ENCODE measurements at regions not wholly inside any gene's neighbourhood (a gene's known extent, or its start where the extent isn't known, plus 50 kb on each side); places are given as distances from the start of the nearest gene placed in this dataset.
"Not testable (repeated sequence)": the region's sequence is repeated elsewhere in the genome, so short reads cannot be mapped to it uniquely, and the experiment has no call there.

DNA sequence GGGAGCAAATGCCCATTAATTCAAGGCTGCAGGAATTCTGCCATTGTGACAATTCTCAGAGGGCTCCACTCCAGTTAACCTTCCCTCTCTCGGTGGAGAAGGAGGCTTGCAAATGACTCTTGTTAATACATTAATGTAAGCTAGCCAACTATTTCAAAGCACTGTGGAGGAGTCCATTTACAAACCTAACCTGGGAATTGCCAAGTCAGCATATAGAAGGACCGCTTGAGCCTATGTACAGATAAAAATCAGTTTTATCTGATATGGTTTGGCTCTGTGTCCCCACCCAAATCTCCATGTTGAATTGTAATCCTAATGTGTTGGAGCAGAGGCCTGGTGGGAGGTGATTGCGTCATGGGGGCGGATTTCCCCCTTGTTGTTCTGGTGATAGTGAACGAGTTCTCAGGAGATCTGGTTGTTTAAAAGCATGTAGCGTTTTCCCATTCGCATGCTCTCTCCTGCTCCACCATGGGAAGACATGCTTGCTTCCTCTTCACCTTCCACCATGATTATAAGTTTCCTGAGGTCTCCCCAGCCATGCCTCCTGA lies 366.7 kb downstream of the LRATD1 start:
- no peaks in the 10 kb centered on the region for H3K4me1 ChIP-seq (ENCODE audit: control insufficient read depth in 4 of 4, insufficient read depth in 4 of 4, low read length in 3 of 4)
- no peak for DNase-seq (ENCODE audit: low spot score)
- 82% methylated on average over 7 of the region's 7 CpGs for WGBS
- H3K36me3 ChIP-seq (ENCODE audit: control insufficient read depth in 4 of 4, insufficient read depth in 3 of 4, low read depth in 1 of 4, low read length in 3 of 4): no peaks in the 10 kb centered on the region
- TF ChIP-seq GABPA (IDR thresholded peaks at IDR 0.05 in 1 of 2, conservative IDR thresholded peaks at IDR 0.05 in 1 of 2) (no peak), YY1 (IDR thresholded peaks at IDR 0.05) (no peak), NR2F2 (IDR thresholded peaks at IDR 0.05) (no peak), SP1 (IDR thresholded peaks at IDR 0.05) (no peak), FOXA2 (IDR thresholded peaks at IDR 0.05) (no peak), JUND (IDR thresholded peaks at IDR 0.05) (no peak), EGR1 (IDR thresholded peaks at IDR 0.05; ENCODE audit: low read depth in 2 of 2) (no peak), HNF4G (IDR thresholded peaks at IDR 0.05) (no peak), RXRA (IDR thresholded peaks at IDR 0.05) (no peak), TAF1 (conservative IDR thresholded peaks at IDR 0.05) (no peak), HNF4A (conservative IDR thresholded peaks at IDR 0.05) (no peak), RAD21 (IDR thresholded peaks at IDR 0.05) (no peak), FOXA1 (IDR thresholded peaks at IDR 0.05) (no peak)
- TF ChIP-seq, protein P1, sequence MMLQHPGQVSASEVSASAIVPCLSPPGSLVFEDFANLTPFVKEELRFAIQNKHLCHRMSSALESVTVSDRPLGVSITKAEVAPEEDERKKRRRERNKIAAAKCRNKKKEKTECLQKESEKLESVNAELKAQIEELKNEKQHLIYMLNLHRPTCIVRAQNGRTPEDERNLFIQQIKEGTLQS (IDR thresholded peaks at IDR 0.05): no peak
- TF ChIP-seq, protein P2, sequence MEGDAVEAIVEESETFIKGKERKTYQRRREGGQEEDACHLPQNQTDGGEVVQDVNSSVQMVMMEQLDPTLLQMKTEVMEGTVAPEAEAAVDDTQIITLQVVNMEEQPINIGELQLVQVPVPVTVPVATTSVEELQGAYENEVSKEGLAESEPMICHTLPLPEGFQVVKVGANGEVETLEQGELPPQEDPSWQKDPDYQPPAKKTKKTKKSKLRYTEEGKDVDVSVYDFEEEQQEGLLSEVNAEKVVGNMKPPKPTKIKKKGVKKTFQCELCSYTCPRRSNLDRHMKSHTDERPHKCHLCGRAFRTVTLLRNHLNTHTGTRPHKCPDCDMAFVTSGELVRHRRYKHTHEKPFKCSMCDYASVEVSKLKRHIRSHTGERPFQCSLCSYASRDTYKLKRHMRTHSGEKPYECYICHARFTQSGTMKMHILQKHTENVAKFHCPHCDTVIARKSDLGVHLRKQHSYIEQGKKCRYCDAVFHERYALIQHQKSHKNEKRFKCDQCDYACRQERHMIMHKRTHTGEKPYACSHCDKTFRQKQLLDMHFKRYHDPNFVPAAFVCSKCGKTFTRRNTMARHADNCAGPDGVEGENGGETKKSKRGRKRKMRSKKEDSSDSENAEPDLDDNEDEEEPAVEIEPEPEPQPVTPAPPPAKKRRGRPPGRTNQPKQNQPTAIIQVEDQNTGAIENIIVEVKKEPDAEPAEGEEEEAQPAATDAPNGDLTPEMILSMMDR (IDR thresholded peaks at IDR 0.05; ENCODE audit: low read depth, low read length, missing input control): no peak
- TF ChIP-seq, protein P3, sequence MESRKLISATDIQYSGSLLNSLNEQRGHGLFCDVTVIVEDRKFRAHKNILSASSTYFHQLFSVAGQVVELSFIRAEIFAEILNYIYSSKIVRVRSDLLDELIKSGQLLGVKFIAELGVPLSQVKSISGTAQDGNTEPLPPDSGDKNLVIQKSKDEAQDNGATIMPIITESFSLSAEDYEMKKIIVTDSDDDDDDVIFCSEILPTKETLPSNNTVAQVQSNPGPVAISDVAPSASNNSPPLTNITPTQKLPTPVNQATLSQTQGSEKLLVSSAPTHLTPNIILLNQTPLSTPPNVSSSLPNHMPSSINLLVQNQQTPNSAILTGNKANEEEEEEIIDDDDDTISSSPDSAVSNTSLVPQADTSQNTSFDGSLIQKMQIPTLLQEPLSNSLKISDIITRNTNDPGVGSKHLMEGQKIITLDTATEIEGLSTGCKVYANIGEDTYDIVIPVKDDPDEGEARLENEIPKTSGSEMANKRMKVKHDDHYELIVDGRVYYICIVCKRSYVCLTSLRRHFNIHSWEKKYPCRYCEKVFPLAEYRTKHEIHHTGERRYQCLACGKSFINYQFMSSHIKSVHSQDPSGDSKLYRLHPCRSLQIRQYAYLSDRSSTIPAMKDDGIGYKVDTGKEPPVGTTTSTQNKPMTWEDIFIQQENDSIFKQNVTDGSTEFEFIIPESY (IDR thresholded peaks at IDR 0.05): no peak
- TF ChIP-seq, protein P4, sequence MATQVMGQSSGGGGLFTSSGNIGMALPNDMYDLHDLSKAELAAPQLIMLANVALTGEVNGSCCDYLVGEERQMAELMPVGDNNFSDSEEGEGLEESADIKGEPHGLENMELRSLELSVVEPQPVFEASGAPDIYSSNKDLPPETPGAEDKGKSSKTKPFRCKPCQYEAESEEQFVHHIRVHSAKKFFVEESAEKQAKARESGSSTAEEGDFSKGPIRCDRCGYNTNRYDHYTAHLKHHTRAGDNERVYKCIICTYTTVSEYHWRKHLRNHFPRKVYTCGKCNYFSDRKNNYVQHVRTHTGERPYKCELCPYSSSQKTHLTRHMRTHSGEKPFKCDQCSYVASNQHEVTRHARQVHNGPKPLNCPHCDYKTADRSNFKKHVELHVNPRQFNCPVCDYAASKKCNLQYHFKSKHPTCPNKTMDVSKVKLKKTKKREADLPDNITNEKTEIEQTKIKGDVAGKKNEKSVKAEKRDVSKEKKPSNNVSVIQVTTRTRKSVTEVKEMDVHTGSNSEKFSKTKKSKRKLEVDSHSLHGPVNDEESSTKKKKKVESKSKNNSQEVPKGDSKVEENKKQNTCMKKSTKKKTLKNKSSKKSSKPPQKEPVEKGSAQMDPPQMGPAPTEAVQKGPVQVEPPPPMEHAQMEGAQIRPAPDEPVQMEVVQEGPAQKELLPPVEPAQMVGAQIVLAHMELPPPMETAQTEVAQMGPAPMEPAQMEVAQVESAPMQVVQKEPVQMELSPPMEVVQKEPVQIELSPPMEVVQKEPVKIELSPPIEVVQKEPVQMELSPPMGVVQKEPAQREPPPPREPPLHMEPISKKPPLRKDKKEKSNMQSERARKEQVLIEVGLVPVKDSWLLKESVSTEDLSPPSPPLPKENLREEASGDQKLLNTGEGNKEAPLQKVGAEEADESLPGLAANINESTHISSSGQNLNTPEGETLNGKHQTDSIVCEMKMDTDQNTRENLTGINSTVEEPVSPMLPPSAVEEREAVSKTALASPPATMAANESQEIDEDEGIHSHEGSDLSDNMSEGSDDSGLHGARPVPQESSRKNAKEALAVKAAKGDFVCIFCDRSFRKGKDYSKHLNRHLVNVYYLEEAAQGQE (IDR thresholded peaks at IDR 0.05): no peak
- TF ChIP-seq, protein P5, sequence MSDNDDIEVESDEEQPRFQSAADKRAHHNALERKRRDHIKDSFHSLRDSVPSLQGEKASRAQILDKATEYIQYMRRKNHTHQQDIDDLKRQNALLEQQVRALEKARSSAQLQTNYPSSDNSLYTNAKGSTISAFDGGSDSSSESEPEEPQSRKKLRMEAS (IDR thresholded peaks at IDR 0.05): no peak
- no peak overlapping the region for H3K27ac ChIP-seq (ENCODE audit: low read depth in 1 of 2, low read length in 2 of 2)
- no peaks in the 10 kb centered on the region for H3K27me3 ChIP-seq (ENCODE audit: control insufficient read depth in 4 of 4, insufficient read depth in 4 of 4, low read length in 3 of 4)
- H3K9ac ChIP-seq (ENCODE audit: low read depth in 1 of 2, low read length in 2 of 2): no peak overlapping the region
- H3K4me3 ChIP-seq (ENCODE audit: low read depth in 1 of 3, low read length in 3 of 3): no peak overlapping the region
- H3K9me3 ChIP-seq (ENCODE audit: control insufficient read depth in 4 of 4, low read length in 3 of 4): no peaks in the 10 kb centered on the region

DNA sequence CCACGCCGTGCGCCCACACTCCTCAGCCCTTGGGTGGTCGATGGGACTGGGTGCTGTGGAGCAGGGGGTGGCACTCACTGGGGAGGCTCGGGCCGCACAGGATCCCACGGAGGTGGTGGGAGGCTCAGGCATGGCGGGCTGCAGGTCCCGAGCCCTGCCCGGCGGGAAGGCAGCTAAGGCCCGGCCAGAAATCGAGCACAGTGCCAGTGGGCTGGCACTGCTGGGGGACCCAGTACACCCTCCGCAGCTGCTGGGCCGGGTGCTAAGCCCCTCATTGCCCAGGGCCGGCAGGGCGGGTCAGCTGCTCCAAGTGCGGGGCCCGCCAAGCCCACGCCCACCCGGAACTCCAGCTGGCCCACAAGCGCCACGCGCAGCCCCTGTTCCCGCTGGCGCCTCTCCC lies 370.0 kb downstream of the LRATD1 start:
- H3K4me1 ChIP-seq (ENCODE audit: control insufficient read depth in 4 of 4, insufficient read depth in 4 of 4, low read length in 3 of 4); H3K36me3 ChIP-seq (ENCODE audit: control insufficient read depth in 4 of 4, insufficient read depth in 3 of 4, low read depth in 1 of 4, low read length in 3 of 4); H3K9me3 ChIP-seq (ENCODE audit: control insufficient read depth in 4 of 4, low read length in 3 of 4); H3K27ac ChIP-seq (ENCODE audit: low read depth in 1 of 2, low read length in 2 of 2); H3K4me3 ChIP-seq (ENCODE audit: low read depth in 1 of 3, low read length in 3 of 3); DNase-seq (ENCODE audit: low spot score); H3K9ac ChIP-seq (ENCODE audit: low read depth in 1 of 2, low read length in 2 of 2); H3K27me3 ChIP-seq (ENCODE audit: control insufficient read depth in 4 of 4, insufficient read depth in 4 of 4, low read length in 3 of 4): not testable (repeated sequence)
- WGBS: 90% methylated on average over 26 of the region's 26 CpGs

Data from liver (tissue), 8 donors.